ENCODE measurements at regions not wholly inside any gene's neighbourhood (a gene's known extent, or its start where the extent isn't known, plus 50 kb on each side); places are given as distances from the start of the nearest gene placed in this dataset.
"Not testable (repeated sequence)": the region's sequence is repeated elsewhere in the genome, so short reads cannot be mapped to it uniquely, and the experiment has no call there.

DNA sequence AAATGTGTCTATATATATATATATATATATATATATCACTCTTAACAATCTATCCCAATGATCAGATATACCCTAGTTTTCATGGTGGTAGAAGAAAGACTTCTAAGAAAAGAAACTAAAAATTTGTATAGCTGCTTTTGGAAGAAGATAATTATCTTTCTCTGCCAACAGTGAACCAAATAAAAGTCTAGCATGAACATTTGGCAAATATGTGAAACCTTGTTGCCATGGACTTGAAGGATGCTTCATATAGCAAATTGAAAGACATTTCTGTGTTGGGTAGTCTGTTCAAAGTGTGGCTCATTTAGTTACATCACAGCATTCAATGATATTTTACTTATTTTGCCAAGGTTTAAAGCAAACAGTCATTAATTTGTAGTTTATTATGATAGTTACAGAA lies 219.9 kb upstream of the NECTIN3 start:
- DNase-seq = no peak

DNA sequence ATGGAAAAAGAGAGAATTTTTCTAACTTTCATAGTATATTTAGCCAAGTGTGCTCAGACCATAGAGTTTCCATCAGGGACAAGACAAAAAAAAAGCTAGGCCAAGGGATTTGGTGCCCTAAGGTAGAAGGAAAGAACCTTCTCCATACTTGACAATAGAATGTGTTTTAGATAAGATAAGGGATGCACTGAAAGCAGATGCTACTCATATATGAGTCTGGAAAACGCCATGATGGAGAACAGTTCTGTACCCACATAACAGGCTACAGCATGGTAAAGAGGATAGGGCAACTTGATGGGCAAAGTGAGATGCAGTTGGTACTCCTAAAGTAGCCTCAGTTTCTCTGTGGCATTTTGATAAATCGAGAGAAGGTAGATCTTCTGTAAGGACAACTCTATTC lies 216.4 kb upstream of the NECTIN3 start:
- no peak for DNase-seq

DNA sequence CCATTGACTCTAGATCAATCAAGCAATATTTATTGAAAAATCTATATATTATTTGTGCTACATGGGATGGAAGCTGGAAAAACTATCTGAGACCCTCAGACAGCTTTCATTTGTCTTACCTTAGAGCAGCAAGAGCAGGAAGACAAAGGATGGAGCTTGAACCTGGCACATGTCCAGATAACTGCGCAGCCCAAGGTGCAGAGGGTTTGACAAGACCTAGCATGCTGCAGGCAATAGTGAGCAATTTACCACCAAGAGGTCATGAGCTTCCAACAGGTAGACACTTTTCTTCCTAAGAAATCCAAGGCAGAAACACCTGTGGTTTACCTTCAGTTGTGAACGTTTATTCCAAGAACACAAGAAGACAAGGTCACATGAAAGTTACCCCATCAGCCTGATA lies 214.7 kb upstream of the NECTIN3 start:
- no peak for DNase-seq

- no peak for DNase-seq
Measured at GRCh38 chr3:110858549-110858948, 213.1 kb upstream of the NECTIN3 start.

DNA sequence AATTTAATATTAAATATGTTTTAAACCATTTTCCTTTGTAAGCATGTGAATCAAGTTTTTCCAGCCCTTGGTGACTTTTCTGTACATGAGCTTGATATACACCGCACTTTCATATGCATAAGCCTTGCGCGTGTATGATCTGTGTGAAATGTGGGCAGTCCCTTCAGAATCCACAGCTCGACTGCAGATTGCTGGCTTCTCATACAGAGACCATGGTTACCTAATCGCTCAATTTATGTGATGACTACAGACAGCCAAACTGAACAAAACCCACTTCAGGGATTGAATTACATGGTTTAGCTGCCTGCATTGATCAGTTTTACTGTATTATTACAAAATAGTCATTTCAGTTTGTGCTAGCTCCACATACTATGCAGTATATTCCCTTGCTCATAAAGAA lies 212.3 kb upstream of the NECTIN3 start:
- DNase-seq = no peak

DNA sequence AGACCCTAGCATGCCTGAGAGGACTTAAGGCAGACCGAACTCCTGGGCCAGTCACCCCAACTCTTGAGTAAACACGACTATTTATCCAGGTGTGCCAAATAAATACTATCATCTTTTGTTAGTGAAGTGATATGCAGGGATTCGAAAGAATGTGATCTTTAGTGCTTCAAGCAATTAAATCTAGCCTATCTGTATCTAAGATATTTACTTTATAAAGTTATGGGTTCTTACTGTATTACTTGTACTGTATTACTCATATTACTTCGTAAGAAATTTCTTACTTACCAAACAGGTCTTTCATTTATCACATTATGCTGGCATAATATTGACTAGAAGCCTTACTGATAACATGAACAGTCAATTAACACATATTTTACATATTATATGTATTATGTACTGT lies 211.6 kb upstream of the NECTIN3 start:
- DNase-seq = no peak

GRCh38 chr3:110865934-110866333 lies 205.7 kb upstream of the NECTIN3 start:
- DNase-seq = no peak

- no peak for DNase-seq
Measured at GRCh38 chr3:110868106-110868505, 203.5 kb upstream of the NECTIN3 start.

DNA sequence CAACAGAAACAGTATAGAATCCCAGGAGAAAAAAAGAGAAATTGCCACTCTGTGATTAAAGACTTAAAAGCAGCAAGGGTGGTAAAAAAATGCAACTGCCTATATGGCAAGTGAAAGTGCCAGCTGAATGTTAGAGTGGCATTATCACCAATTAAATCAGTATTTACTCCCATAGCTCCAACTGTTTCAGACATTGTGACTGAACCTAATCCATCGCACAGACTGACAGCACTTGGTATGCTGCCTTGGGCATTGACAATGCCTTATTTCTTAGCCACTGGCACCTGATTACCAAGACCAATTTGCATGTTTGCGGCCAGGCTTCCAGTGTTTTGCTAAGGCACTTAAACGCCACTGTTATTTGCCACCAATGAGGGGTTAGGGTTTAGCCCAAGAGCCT lies 201.9 kb upstream of the NECTIN3 start:
- no peak for DNase-seq

GRCh38 chr3:110871869-110872268 lies 199.7 kb upstream of the NECTIN3 start:
- no peak for DNase-seq

DNA sequence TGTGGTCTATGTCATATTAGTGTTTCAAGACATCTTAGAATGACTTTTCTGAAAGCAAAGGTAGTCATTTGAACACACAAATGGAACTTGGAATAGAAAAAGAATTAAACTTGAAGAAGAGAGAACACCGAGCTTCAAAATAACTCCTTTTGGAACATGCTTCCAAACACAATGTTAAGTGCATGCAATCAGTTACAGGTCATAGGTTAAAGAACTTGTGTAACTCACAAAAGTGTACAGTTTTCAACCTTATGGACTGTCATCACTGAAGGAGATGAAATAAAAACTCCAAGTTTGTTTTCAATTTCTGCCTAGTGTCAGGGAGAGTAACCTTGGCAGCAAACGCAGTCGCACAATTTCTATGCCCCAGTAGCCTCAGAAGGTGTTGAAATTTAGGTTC lies 192.9 kb upstream of the NECTIN3 start:
- DNase-seq = no peak

DNA sequence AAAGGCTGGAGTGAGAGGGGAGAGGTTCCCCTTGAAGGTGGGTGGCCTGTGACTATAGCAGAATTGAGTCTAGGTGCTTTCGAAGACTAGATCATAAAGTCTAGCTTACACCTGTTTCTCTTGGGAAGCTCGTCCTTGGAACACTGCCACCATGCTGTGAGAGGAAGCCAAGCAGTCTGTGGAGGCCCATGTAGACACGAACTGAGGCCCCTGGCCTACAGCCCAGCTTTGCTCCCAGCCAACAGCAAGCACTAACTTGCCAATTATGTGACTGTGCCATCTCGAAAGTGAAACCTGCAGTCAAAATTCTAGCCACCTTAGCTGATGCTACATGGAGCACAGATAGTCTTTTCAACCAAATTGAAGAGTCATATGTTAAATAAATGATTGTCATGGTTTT lies 190.5 kb upstream of the NECTIN3 start:
- peak; percentile 44 for DNase-seq

DNA sequence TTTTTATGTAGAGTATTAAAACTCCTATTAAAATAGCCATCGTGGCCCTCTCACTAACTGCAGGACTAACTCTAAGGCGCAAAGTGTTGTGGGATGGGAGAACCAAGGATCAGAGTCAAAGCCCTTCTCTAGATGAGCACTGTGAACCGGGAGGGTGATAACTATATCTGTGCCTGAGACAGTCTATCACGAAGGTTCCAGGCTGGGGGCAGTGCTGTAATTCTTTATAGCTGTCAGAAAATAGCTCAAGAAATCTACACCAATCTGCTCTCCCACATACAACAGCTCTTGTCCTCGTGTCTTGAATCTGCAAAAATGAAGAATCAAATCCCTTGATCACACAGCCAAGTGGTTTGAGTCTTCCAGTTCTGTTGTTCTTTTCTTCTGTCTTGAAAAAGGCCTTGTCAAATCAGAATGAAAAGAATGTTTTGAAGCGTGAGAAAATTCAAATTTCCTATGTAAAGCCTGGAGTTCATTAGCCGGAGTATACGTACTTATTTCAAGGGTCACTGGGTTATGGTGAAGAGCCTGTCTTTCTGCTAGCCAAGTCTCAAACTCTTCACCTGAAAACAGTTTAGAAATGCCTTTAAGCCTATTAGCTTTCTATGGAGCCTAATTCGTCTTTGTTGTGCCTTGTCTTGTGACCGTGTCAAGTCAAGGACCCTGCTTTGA lies 185.3 kb upstream of the NECTIN3 start:
- no peak for DNase-seq

GRCh38 chr3:110887176-110887575 lies 184.4 kb upstream of the NECTIN3 start:
- no peak for DNase-seq

GRCh38 chr3:110888625-110889375 lies 182.8 kb upstream of the NECTIN3 start:
- DNase-seq = not testable (repeated sequence)

GRCh38 chr3:110889376-110889699 lies 182.3 kb upstream of the NECTIN3 start:
- DNase-seq = not testable (repeated sequence)

- DNase-seq = peak; percentile 28
Measured at GRCh38 chr3:110894574-110894973, 177.0 kb upstream of the NECTIN3 start.

GRCh38 chr3:110895054-110895453 lies 176.6 kb upstream of the NECTIN3 start:
- DNase-seq = no peak

DNA sequence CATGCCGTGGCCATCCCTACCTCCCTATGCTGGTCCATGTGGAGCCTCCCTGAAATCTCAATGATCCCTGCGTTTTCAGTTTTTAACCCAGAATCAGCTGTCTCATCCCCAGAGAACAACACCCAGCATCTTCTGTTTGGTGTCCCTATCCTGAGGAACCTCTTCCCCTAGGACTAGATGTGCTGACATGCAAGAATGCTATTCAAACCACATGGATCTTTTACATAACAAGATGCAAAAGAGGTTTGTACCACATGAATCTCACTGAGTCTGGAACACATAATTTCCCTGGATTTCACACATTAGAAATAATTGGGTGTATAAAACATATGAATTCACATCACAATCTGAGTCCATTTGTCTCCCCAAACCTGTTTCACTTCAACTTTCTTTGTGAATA lies 174.6 kb upstream of the NECTIN3 start:
- DNase-seq = no peak

DNA sequence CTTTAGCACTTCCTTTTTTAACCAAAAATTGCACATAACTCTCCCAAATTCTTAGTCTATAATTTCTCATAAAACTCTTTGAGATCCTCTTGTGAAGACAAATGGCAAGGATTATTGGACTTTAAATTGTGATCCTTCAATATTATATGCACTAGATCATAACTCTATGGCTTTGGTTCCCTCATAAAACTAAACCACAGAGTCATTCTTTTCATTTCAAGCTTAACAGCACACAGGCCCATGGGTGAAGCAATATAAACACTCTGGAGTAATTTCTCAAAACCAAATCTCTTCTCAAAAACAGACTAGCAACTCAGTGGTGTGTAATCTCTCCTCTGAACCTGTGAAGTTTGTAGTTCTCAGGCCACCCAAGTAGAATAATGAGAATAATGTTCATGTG lies 171.0 kb upstream of the NECTIN3 start:
- peak; percentile 76 for DNase-seq

GRCh38 chr3:110901536-110901935 lies 170.1 kb upstream of the NECTIN3 start:
- DNase-seq = no peak

- no peak for DNase-seq
Measured at GRCh38 chr3:110902453-110903085, 169.0 kb upstream of the NECTIN3 start.

DNA sequence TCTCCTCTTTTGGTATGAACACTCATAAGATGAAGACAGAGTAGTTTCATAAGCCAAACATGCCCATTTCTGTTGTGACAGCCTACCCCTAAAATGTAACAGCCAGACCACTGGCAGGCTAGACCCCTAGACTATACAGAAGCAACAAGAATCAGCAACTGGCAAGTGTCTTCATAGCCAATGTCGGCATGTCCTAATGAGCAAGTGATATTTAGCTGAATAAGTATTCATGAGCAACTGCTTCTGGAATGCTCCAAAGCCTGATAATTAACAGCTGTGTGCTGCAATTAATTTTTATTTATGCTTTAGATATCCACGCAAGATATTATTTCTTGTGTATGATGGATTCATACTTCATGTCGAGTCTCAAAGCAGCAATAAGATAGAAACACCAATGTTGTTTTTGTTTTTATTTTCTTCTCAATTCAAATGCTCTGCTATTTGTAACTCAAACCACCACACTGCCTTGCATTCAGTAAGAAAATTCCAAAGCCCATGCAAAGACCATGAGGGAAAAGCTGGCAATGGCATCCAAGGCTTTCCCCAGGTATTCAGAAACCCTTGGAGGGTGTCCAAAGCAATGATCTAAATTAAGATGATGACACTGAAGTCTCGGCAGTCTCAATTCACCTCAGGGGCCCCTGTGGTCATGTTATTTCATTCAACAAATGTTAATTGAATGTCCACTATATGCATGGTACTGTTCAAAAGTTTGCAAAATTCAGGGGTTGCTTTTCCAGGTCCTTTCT lies 167.7 kb upstream of the NECTIN3 start:
- no peak for DNase-seq

DNA sequence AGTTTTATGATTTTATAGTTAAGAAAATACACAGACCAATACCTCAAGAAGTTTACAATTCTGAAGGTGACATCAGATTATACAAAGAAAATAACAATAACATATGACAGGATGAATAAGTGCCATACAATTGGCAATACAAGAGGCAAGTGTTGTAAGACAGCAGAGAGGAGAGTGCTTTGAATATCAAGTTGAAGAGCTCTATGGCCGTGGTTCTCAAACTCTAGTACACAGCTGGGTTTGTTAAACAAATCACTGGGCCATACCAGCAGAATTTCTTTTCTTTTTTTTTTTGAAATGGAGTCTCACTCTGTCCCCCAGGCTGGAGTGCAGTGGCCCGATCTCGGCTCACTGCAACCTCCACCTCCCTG lies 167.1 kb upstream of the NECTIN3 start:
- DNase-seq = no peak

Measured in EL (cell line).